Thoracic aorta (tissue), 2 donors: ENCODE measurements at regions not wholly inside any gene's neighbourhood (a gene's known extent, or its start where the extent isn't known, plus 50 kb on each side); places are given as distances from the start of the nearest gene placed in this dataset.

ENCODE experiments used
- ATAC-seq: fragments of 150-250 bp; one replicate; pipeline ENCODE4 v1.8.0; 2017; ENCODE audit warnings: low read depth; ENCODE audit not compliant: insufficient number of reproducible peaks, low FRiP score
- DNase-seq: peaks from one replicate; pipeline ENCODE4 v3.0.0-alpha.2; 2020; ENCODE audit warnings: low spot score
- H3K27ac ChIP-seq, 2 donors: fragments of 200-600 bp; sonication (generic); 1 replicate in 1 of 2; 2 replicates in 1 of 2; pipeline ENCODE4 v1.5.1; 2016; ENCODE audit warnings: mild to moderate bottlenecking in 2 of 2, moderate library complexity in 2 of 2
- H3K27me3 ChIP-seq: fragments of 200-600 bp; sonication (generic); replicated peaks from 2 replicates; pipeline ENCODE4 v1.6.0; 2016; ENCODE audit warnings: mild to moderate bottlenecking; ENCODE audit not compliant: insufficient read depth
- H3K36me3 ChIP-seq: fragments of 200-600 bp; sonication (generic); one replicate; pipeline ENCODE4 v1.5.1; 2016
- H3K4me1 ChIP-seq, 2 donors: fragments of 200-600 bp; sonication (generic); 1 replicate in 1 of 2; 2 replicates in 1 of 2; pipeline versions ENCODE4 v1.5.1 to v1.6.0; 2016; ENCODE audit warnings: low read depth in 2 of 2, mild to moderate bottlenecking in 1 of 2; ENCODE audit not compliant: control insufficient read depth in 1 of 2
- H3K4me3 ChIP-seq: fragments of 200-600 bp; sonication (generic); 2 replicates; pipeline ENCODE4 v1.5.1; 2016; ENCODE audit warnings: mild to moderate bottlenecking
- H3K9me3 ChIP-seq: fragments of 200-600 bp; sonication (generic); 2 replicates; pipeline ENCODE4 v1.5.1; 2016
- CTCF ChIP-seq: fragments of 200-600 bp; sonication (generic); IDR thresholded peaks from one replicate; pipeline ENCODE4 v1.5.1; 2019; ENCODE audit warnings: antibody characterized with exemption

- Histone ChIP-seq H3K4me3 (no peak overlapping the region), H3K4me1 (no peaks in the 10 kb centered on the region), H3K36me3 (no peaks in the 10 kb centered on the region), H3K27ac (no peak overlapping the region), H3K9me3 (no peaks in the 10 kb centered on the region), H3K27me3 (no peaks in the 10 kb centered on the region)
- ATAC-seq (no peak), DNase-seq (no peak)
- TF ChIP-seq CTCF, result no peak
Measured at GRCh38 chr11:134536677-134537076, 124.6 kb upstream of the B3GAT1 start.

- H3K27me3 ChIP-seq, result no peaks in the 10 kb centered on the region
- no peak overlapping the region for H3K4me3 ChIP-seq
- DNase-seq, result no peak
- H3K9me3 ChIP-seq, result no peaks in the 10 kb centered on the region
- no peak for ATAC-seq
- no peak overlapping the region for H3K27ac ChIP-seq
- no peak for TF ChIP-seq CTCF
- H3K4me1 ChIP-seq, result no peaks in the 10 kb centered on the region
- no peaks in the 10 kb centered on the region for H3K36me3 ChIP-seq
Measured at GRCh38 chr11:134536219-134536618, 124.2 kb upstream of the B3GAT1 start.

GRCh38 chr11:134535029-134536025 is 123.3 kb upstream of the B3GAT1 start:
- ATAC-seq (no peak), DNase-seq (no peak)
- Histone ChIP-seq H3K4me1 (no peaks in the 10 kb centered on the region), H3K27ac (no peak overlapping the region), H3K4me3 (no peak overlapping the region), H3K36me3 (no peaks in the 10 kb centered on the region), H3K27me3 (no peaks in the 10 kb centered on the region), H3K9me3 (no peaks in the 10 kb centered on the region)
- TF ChIP-seq CTCF, result no peak

- ATAC-seq (no peak), DNase-seq (no peak)
- Histone ChIP-seq H3K4me3 (no peak overlapping the region), H3K27ac (no peak overlapping the region), H3K27me3 (no peaks in the 10 kb centered on the region), H3K36me3 (no peaks in the 10 kb centered on the region), H3K9me3 (no peaks in the 10 kb centered on the region), H3K4me1 (no peaks in the 10 kb centered on the region)
- TF ChIP-seq CTCF, result no peak
Measured at GRCh38 chr11:134533511-134533910, 121.5 kb upstream of the B3GAT1 start.

GRCh38 chr11:134532921-134533421 is 120.9 kb upstream of the B3GAT1 start:
- Histone ChIP-seq H3K36me3 (no peaks in the 10 kb centered on the region), H3K27ac (no peak overlapping the region), H3K9me3 (no peaks in the 10 kb centered on the region), H3K4me3 (no peak overlapping the region), H3K4me1 (no peaks in the 10 kb centered on the region), H3K27me3 (no peaks in the 10 kb centered on the region)
- no peak for DNase-seq
- ATAC-seq, result no peak
- no peak for TF ChIP-seq CTCF
